ENCODE measurements at regions not wholly inside any gene's neighbourhood (a gene's known extent, or its start where the extent isn't known, plus 50 kb on each side); places are given as distances from the start of the nearest gene placed in this dataset.

DNA sequence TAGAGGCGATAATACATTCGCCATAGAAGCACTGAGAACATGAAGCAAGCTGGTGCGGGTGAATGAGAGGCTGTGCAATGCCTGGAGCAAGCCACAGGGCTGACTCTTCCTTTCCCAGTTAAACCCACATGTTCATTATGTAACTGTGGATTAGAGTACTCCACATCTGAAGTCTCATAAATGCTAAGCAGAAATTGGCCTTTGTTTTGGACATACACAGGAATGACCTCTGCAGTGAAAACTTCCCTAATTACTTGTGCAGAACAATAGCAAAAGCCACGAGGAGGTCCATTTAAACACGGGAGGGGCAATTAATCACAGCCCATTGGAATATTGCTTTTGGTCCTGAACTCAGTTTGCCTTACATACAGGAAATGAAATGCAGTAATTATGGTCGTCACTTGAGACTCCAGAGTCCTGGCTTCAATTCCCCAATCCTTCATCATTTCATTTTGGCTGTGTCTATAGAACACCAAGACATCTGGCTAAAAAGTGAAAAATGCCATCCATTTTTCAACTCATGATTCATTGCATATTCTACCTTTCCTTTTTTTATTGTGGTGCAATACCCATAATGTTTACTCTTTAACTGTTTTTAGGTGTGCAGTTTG lies 78.7 kb upstream of the CXCL12 start:
- Mint-ChIP-seq H3K27ac (ENCODE audit: unreplicated experiment) (no peak overlapping the region), H3K4me1 (ENCODE audit: low read depth, unreplicated experiment) (no peaks in the 10 kb centered on the region), H3K4me3 (ENCODE audit: unreplicated experiment) (no peak overlapping the region), H3K36me3 (ENCODE audit: unreplicated experiment) (no peaks in the 10 kb centered on the region), H3K27me3 (ENCODE audit: unreplicated experiment) (peaks cover 4% of the 10 kb centered on the region), H3K9me3 (ENCODE audit: unreplicated experiment) (no peaks in the 10 kb centered on the region)
- TF ChIP-seq, protein P1, sequence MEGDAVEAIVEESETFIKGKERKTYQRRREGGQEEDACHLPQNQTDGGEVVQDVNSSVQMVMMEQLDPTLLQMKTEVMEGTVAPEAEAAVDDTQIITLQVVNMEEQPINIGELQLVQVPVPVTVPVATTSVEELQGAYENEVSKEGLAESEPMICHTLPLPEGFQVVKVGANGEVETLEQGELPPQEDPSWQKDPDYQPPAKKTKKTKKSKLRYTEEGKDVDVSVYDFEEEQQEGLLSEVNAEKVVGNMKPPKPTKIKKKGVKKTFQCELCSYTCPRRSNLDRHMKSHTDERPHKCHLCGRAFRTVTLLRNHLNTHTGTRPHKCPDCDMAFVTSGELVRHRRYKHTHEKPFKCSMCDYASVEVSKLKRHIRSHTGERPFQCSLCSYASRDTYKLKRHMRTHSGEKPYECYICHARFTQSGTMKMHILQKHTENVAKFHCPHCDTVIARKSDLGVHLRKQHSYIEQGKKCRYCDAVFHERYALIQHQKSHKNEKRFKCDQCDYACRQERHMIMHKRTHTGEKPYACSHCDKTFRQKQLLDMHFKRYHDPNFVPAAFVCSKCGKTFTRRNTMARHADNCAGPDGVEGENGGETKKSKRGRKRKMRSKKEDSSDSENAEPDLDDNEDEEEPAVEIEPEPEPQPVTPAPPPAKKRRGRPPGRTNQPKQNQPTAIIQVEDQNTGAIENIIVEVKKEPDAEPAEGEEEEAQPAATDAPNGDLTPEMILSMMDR (IDR thresholded peaks at IDR 0.05; ENCODE audit: partially characterized antibody, unreplicated experiment) = no peak
- DNase-seq = no peak

DNA sequence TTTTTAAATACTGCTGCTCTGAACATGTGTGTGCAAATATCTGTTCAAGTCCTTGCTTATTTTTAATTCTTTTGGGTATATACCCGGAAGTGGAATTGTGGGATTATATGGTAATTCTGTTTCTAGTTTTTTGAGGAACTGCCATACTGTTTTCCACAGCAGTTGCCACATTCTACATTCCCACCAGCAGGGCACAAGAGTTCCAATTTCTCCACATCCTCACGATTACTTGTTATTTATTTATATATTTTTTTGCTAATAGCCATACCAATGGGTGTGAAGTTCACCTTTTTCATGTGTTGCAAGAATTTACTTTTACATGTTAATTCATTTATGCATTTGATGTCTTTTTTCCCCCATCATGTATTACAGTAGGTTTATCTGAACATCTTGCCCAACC lies 79.6 kb upstream of the CXCL12 start:
- peaks cover 4% of the 10 kb centered on the region for H3K27me3 Mint-ChIP-seq (ENCODE audit: unreplicated experiment)
- TF ChIP-seq, protein P1 (IDR thresholded peaks at IDR 0.05; ENCODE audit: partially characterized antibody, unreplicated experiment) = no peak
- H3K9me3 Mint-ChIP-seq (ENCODE audit: unreplicated experiment) = no peaks in the 10 kb centered on the region
- H3K4me1 Mint-ChIP-seq (ENCODE audit: low read depth, unreplicated experiment) = no peaks in the 10 kb centered on the region
- no peak for DNase-seq
- H3K27ac Mint-ChIP-seq (ENCODE audit: unreplicated experiment) = no peak overlapping the region
- no peaks in the 10 kb centered on the region for H3K36me3 Mint-ChIP-seq (ENCODE audit: unreplicated experiment)
- no peak overlapping the region for H3K4me3 Mint-ChIP-seq (ENCODE audit: unreplicated experiment)

DNA sequence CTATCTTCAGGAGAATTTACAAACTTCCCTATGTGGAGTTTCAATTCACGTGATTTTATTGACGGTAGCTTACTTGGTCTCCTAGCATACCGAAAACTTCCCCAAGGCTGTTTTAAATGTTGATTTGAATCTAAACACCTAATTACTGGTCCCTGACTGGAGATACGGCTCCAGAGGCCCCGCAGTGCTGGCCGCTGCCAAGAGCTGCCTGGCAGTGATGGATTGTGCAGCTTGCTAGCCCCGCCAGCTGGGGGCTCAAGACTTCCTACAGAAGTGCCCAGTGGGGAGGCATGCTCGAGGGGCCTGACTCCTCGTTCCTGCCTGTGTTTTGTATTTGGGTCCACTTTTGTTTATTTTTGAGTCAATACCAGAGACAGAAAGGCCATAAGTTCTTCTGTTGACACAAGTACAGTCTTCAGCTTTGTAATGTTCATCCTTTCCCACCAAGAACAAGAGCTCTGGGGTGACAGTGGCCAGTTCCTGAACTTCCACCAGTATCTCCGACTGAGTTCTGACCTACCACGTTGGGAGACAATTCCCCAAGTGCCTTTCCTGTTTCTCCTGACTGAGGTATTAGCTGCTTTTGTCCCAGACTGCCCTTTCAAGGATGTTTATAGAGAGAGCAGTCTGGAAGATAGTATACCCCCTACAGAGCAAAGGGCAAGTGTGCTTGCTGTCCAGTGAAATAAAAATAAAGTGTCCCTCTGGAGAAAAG lies 80.7 kb upstream of the CXCL12 start:
- H3K4me3 Mint-ChIP-seq (ENCODE audit: unreplicated experiment) = no peak overlapping the region
- H3K9me3 Mint-ChIP-seq (ENCODE audit: unreplicated experiment) = no peaks in the 10 kb centered on the region
- H3K27me3 Mint-ChIP-seq (ENCODE audit: unreplicated experiment) = peaks cover 6% of the 10 kb centered on the region
- DNase-seq = no peak
- no peaks in the 10 kb centered on the region for H3K36me3 Mint-ChIP-seq (ENCODE audit: unreplicated experiment)
- H3K27ac Mint-ChIP-seq (ENCODE audit: unreplicated experiment) = no peak overlapping the region
- no peaks in the 10 kb centered on the region for H3K4me1 Mint-ChIP-seq (ENCODE audit: low read depth, unreplicated experiment)
- TF ChIP-seq, protein P1 (IDR thresholded peaks at IDR 0.05; ENCODE audit: partially characterized antibody, unreplicated experiment) = no peak

DNA sequence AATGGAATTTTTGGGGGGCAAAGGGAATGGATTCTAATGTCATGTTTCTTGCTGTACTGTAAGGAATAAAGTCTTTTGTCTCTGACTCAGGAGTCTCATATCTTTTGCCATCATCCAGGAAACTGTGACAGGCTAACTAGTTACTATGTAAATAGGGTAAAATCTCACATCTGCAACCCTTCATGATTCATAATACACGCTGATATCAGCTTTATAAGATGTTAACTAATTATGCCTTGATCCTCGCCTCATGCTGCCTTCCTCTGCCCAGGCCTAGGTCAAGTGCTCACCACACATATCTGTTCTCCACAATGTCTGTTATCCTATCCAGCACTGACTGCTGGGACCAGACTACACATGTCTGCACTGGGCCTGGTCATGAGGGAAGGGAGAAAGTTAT lies 81.3 kb upstream of the CXCL12 start:
- Mint-ChIP-seq H3K4me1 (ENCODE audit: low read depth, unreplicated experiment) (no peaks in the 10 kb centered on the region), H3K9me3 (ENCODE audit: unreplicated experiment) (no peaks in the 10 kb centered on the region), H3K36me3 (ENCODE audit: unreplicated experiment) (no peaks in the 10 kb centered on the region), H3K27ac (ENCODE audit: unreplicated experiment) (no peak overlapping the region), H3K27me3 (ENCODE audit: unreplicated experiment) (peaks cover 6% of the 10 kb centered on the region), H3K4me3 (ENCODE audit: unreplicated experiment) (no peak overlapping the region)
- no peak for DNase-seq
- TF ChIP-seq, protein P1 (IDR thresholded peaks at IDR 0.05; ENCODE audit: partially characterized antibody, unreplicated experiment) = no peak

DNA sequence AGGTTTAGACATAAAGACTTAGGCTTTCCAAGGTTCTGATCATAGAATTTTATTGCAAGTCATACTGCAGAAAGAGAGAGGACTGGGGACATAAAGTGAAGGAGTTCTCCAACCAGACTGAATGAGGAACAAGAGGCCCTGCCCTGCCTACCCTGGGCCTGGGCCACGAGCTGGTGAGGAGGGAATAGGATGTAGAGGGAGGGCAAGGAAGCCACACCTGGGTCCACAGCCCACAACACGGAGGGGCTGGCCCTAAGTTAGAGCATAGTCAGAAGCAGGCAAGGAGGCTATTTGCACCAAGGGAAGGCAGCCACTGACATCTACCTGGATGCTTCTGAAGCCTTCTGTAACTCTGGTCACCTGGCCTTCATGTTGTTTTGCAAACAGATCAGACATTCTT lies 82.2 kb upstream of the CXCL12 start:
- Mint-ChIP-seq H3K27me3 (ENCODE audit: unreplicated experiment) (peaks cover 6% of the 10 kb centered on the region), H3K4me3 (ENCODE audit: unreplicated experiment) (no peak overlapping the region), H3K36me3 (ENCODE audit: unreplicated experiment) (no peaks in the 10 kb centered on the region)

More for the DNA sequence above, 82.2 kb upstream of the CXCL12 start:
- TF ChIP-seq, protein P1 (IDR thresholded peaks at IDR 0.05; ENCODE audit: partially characterized antibody, unreplicated experiment) = no peak
- no peak for DNase-seq
- no peaks in the 10 kb centered on the region for H3K4me1 Mint-ChIP-seq (ENCODE audit: low read depth, unreplicated experiment)
- no peak overlapping the region for H3K27ac Mint-ChIP-seq (ENCODE audit: unreplicated experiment)
- no peaks in the 10 kb centered on the region for H3K9me3 Mint-ChIP-seq (ENCODE audit: unreplicated experiment)

Measured in glutamatergic neuron (in vitro differentiated cells).